HG02623 (cell line): ENCODE measurements at regions not wholly inside any gene's neighbourhood (a gene's known extent, or its start where the extent isn't known, plus 50 kb on each side); places are given as distances from the start of the nearest gene placed in this dataset.
"Not testable (repeated sequence)": the region's sequence is repeated elsewhere in the genome, so short reads cannot be mapped to it uniquely, and the experiment has no call there.

Experiments used
- ATAC-seq: cut with Tn5 transposase; IDR thresholded peaks from one replicate; pipeline ENCODE4 v1.9.1; 2021; ENCODE audit warnings: moderate library complexity; ENCODE audit not compliant: unreplicated experiment

- ATAC-seq = no peak
Observed at GRCh38 chr5:92836855-92837755, 743.9 kb downstream of the NR2F1-AS1 start.

GRCh38 chr5:92835712-92836111, 745.3 kb downstream of the NR2F1-AS1 start:
- ATAC-seq = no peak

GRCh38 chr5:92823551-92823950, 757.5 kb downstream of the NR2F1-AS1 start:
- ATAC-seq = not testable (repeated sequence)

GRCh38 chr5:92822183-92822582, 758.8 kb downstream of the NR2F1-AS1 start:
- no peak for ATAC-seq

- ATAC-seq = no peak
Observed at GRCh38 chr5:92809855-92810465, 771.1 kb downstream of the NR2F1-AS1 start.

DNA sequence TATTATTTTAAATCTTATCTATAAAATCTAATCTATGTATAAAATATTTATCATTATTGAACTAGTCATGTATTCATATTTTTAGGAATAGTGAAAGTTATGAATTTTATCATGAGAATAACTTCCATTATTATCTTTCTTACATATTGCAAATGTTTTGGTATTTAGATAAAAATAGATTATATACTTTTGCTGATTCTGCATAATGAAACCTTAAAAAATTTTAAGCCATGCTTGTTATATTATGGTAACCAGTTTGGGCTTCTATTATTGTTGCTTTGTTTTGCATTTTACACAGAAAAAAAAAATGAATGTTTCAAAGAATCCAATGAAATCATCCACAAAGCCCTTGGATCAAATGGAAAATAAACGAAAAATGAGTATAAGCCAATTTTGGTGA, 772.5 kb downstream of the NR2F1-AS1 start:
- ATAC-seq = no peak

GRCh38 chr5:92807085-92807484, 773.9 kb downstream of the NR2F1-AS1 start:
- ATAC-seq = no peak

GRCh38 chr5:92805446-92805845, 775.6 kb downstream of the NR2F1-AS1 start:
- no peak for ATAC-seq

DNA sequence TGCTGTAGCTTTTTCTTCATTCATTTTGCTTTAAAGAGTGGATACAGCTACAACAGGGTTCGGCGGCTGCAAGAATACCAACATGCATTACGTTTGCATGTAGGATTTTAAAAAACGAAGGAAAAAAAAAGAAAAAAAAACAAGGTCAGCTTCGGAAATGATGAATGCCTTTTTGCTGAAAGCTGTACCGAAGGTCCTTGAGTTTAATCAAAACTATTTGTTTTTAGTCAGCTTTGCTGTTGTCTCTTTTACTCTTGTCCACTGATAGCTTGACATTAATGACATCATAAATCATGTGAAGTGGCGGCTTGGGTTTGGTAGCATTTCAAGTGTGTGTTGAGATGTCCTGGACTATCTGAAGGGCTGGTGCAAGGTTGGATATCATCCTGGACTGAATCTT, 779.1 kb downstream of the NR2F1-AS1 start:
- no peak for ATAC-seq

GRCh38 chr5:92800365-92800764, 780.7 kb downstream of the NR2F1-AS1 start:
- no peak for ATAC-seq

- no peak for ATAC-seq
Observed at GRCh38 chr5:92795633-92796032, 785.4 kb downstream of the NR2F1-AS1 start.

- no peak for ATAC-seq
Observed at GRCh38 chr5:92780057-92780456, 801.0 kb downstream of the NR2F1-AS1 start.

DNA sequence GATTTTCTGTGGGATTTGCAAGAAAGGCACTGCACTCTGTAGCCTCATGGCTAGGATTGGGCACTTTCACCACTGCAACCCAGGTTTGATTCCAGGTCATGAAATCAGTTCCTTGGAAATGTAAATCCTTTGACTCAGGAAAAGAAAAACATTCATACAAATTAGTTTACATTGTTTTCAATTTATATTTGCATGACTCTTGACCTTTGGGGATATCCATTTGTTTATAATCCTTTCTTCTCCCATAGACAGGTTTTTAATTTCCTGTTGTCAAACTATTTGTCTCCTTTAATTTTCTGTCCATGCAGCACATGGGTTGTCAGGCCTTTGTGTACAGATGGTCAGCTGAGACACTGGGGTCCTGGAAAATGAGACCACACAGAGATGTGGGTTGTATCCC, 801.5 kb downstream of the NR2F1-AS1 start:
- no peak for ATAC-seq

GRCh38 chr5:92778261-92778660, 802.8 kb downstream of the NR2F1-AS1 start:
- no peak for ATAC-seq

GRCh38 chr5:92777421-92777820, 803.6 kb downstream of the NR2F1-AS1 start:
- ATAC-seq = no peak

DNA sequence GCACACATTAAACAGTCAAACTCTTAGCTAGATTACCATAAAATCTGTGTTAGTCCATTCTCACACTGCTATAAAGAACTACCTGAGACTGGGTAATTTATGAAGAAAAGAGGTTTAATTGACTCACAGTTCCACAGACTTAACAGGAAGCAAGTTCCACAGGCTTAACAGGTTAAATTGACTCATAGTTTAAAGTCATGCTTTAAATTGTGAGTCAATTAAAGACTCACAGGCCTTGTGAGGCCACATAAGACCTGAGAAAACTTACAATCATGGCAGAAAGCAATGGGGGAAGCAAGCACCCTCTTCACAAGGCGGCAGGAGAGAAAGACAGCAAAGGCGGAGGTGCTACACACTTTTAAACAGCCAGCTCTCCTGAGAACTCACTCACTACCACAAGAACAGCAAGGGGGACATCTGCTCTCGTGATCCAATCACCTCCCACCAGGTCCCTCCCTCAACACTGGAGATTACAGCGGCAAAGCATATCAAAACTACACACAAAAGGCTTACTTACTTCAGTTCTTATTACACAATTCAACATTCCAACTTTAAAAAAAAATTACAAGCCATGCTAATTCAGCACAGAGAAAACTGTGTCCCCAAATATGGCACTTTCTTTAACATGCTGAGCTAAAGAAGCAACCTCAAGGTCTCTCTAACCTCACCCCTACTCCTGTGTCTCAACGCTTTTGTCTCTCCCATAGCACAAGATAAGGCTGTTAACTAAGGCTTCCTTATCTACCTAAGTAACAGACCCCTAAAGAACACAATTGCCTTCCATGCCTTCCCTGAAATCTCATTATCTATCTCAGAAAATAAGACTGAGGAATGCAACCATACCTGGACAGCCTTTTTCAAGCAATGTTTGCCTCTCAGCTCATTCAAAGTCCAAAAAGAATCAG, 805.1 kb downstream of the NR2F1-AS1 start:
- no peak for ATAC-seq

GRCh38 chr5:92769978-92770377, 811.0 kb downstream of the NR2F1-AS1 start:
- ATAC-seq = no peak

DNA sequence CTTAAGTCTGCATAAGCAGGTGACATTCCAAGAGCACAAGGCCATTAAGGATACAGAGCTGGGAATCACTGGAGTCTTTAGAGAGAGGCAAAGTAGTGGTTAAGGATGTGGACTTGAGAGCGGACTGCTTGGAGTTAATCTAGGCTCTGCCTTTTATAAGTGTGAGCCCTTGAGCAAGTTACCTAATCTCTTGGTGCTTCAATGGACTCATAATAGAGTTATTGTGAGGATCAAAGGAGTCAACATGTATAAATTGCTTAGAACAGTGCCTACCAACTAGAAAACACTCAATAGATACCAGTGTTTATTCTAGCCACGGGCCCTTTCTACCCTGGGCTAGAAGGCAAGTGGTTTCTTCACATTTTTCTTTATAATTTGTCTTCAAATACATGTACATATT, 819.4 kb downstream of the NR2F1-AS1 start:
- ATAC-seq = no peak

DNA sequence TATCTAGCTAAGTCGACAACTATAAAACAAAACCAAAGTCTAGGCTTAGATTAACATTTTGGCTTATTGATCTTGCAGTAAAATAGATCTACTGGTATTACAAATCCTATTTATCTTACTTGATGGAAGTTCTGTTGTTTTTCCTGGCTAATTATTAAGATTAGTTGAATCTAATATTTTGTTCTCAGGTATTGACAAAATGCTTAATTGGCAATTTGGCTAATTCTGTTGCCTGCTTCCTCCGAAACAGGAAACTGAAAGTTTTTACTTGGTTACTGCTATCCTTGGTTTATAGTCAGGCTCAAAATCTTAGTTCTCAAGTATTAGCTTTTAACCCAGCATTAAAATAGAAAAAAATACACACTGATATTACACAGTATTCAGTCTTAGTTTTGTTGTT, 820.5 kb downstream of the NR2F1-AS1 start:
- no peak for ATAC-seq

- no peak for ATAC-seq
Observed at GRCh38 chr5:92758552-92758951, 822.5 kb downstream of the NR2F1-AS1 start.

- no peak for ATAC-seq
Observed at GRCh38 chr5:92749943-92750342, 831.1 kb downstream of the NR2F1-AS1 start.
